Right lobe of liver (tissue), 6 donors: ENCODE measurements at regions not wholly inside any gene's neighbourhood (a gene's known extent, or its start where the extent isn't known, plus 50 kb on each side); places are given as distances from the start of the nearest gene placed in this dataset.
"Not testable (repeated sequence)": the region's sequence is repeated elsewhere in the genome, so short reads cannot be mapped to it uniquely, and the experiment has no call there.

Experiments
- ATAC-seq, 4 donors: fragments of 200-7000 bp; cut with Tn5 transposase; one replicate each; pipeline ENCODE4 v1.9.1; 2020; ENCODE audit warnings: mild to moderate bottlenecking in 4 of 4, moderate library complexity in 4 of 4
- DNase-seq, 3 donors: peaks; one replicate each; pipeline ENCODE4 v3.0.0-alpha.2; 2020
- H3K27ac ChIP-seq, 3 donors: fragments of 200-600 bp; one replicate each; pipeline ENCODE4 v1.8.0; 2022
- H3K27me3 ChIP-seq, 2 donors: fragments of 200-600 bp; one replicate each; pipeline ENCODE4 v1.8.0; 2022
- H3K36me3 ChIP-seq, 4 donors: fragments of 200-600 bp; sonication (generic) in 1 of 4; one replicate each; pipeline versions ENCODE4 v1.5.1 to v1.8.0; 2017 to 2022; ENCODE audit warnings: control low read depth in 1 of 4
- H3K4me1 ChIP-seq, 4 donors: fragments of 200-600 bp; sonication (generic) in 1 of 4; one replicate each; pipeline versions ENCODE4 v1.5.1 to v1.8.0; 2017 to 2022; ENCODE audit warnings: control low read depth in 1 of 4
- H3K4me3 ChIP-seq, 3 donors: fragments of 200-600 bp; one replicate each; pipeline ENCODE4 v1.8.0; 2022
- H3K9me3 ChIP-seq, 4 donors: fragments of 200-600 bp; sonication (generic) in 1 of 4; one replicate each; pipeline versions ENCODE4 v1.5.1 to v1.8.0; 2017 to 2022; ENCODE audit warnings: control low read depth in 1 of 4
- CTCF ChIP-seq, 4 donors: fragments of 200-600 bp in 3 of 4; fragments of 450-650 bp in 1 of 4; IDR thresholded peaks; one replicate each; pipeline versions ENCODE4 v1.5.1 to v1.8.0; 2016 to 2022; ENCODE audit warnings: antibody characterized with exemption in 4 of 4, mild to moderate bottlenecking in 2 of 4
- POLR2A ChIP-seq: fragments of 450-650 bp; IDR thresholded peaks from one replicate; pipeline ENCODE4 v1.6.1; 2017; ENCODE audit warnings: antibody characterized with exemption, mild to moderate bottlenecking
- WGBS: methylation state at CpG from one replicate; pipeline ENCODE4 v1.1.6; 2018; ENCODE audit warnings: low coverage, low lambda C conversion rate; ENCODE audit not compliant: insufficient coverage; ENCODE audit errors: missing lambda C conversion rate; 5-methylcytosine and 5-hydroxymethylcytosine counted together
- intact Hi-C, 2 donors: fragments of 100-400 bp; cut with DNase I; formaldehyde crosslinking; loops; one replicate each; pipeline versions ENCODE4 v1.11.2 to v1.14.1; 2022
- donor health status: DM: no; HTN: yes; CAD: no.
- donor health status: DM: no; HTN: no; CAD: no.
- donor health status: DM: no; HTN: no; CAD: no.
- donor health status: DM: no; HTN: yes; CAD: no.
- donor health status: DM: no; HTN: yes; CAD: no.

GRCh38 chr3:94401466-94401865 lies 338.6 kb downstream of the NSUN3 start:
- no peak for TF ChIP-seq CTCF (IDR thresholded peaks at IDR 0.05)
- TF ChIP-seq POLR2A: no peak
- DNase-seq: no peak
- intact Hi-C loops: no loop called here
- no peak for ATAC-seq
- Histone ChIP-seq H3K27me3 (no peaks in the 10 kb centered on the region), H3K27ac (no peak overlapping the region), H3K4me1 (no peaks in the 10 kb centered on the region), H3K36me3 (no peaks in the 10 kb centered on the region), H3K9me3 (no peaks in the 10 kb centered on the region), H3K4me3 (no peak overlapping the region)

GRCh38 chr3:94402126-94402525 lies 339.3 kb downstream of the NSUN3 start:
- no peak overlapping the region for H3K4me3 ChIP-seq
- no peaks in the 10 kb centered on the region for H3K27me3 ChIP-seq
- intact Hi-C loops: no loop called here
- no peaks in the 10 kb centered on the region for H3K4me1 ChIP-seq
- H3K27ac ChIP-seq: no peak overlapping the region
- no peaks in the 10 kb centered on the region for H3K9me3 ChIP-seq
- DNase-seq: no peak
- no peak for ATAC-seq
- 63% methylated on average over 1 of the region's 1 CpG for WGBS
- TF ChIP-seq CTCF (IDR thresholded peaks at IDR 0.05) (no peak), POLR2A (no peak)
- H3K36me3 ChIP-seq: no peaks in the 10 kb centered on the region

GRCh38 chr3:94405258-94406035 lies 342.6 kb downstream of the NSUN3 start:
- no peak for DNase-seq
- no peaks in the 10 kb centered on the region for H3K36me3 ChIP-seq
- no peaks in the 10 kb centered on the region for H3K27me3 ChIP-seq
- H3K9me3 ChIP-seq: no peaks in the 10 kb centered on the region
- intact Hi-C loops: no loop called here
- TF ChIP-seq CTCF (IDR thresholded peaks at IDR 0.05): no peak
- no peak for TF ChIP-seq POLR2A
- H3K4me3 ChIP-seq: no peak overlapping the region
- 63% methylated on average over 5 of the region's 5 CpGs for WGBS
- no peak for ATAC-seq
- H3K4me1 ChIP-seq: no peaks in the 10 kb centered on the region
- no peak overlapping the region for H3K27ac ChIP-seq

GRCh38 chr3:94406595-94406994 lies 343.7 kb downstream of the NSUN3 start:
- Histone ChIP-seq H3K4me1 (no peaks in the 10 kb centered on the region), H3K27ac (no peak overlapping the region), H3K27me3 (no peaks in the 10 kb centered on the region), H3K36me3 (no peaks in the 10 kb centered on the region), H3K9me3 (no peaks in the 10 kb centered on the region), H3K4me3 (no peak overlapping the region)
- TF ChIP-seq POLR2A (no peak), CTCF (IDR thresholded peaks at IDR 0.05) (no peak)
- intact Hi-C loops: no loop called here
- no peak for ATAC-seq
- DNase-seq: no peak

GRCh38 chr3:94412936-94413335 lies 350.1 kb downstream of the NSUN3 start:
- ATAC-seq, H3K36me3 ChIP-seq, H3K27ac ChIP-seq, H3K27me3 ChIP-seq, H3K4me1 ChIP-seq, intact Hi-C loops, DNase-seq, H3K4me3 ChIP-seq, H3K9me3 ChIP-seq: not testable (repeated sequence)
- WGBS: 69% methylated on average over 2 of the region's 4 CpGs
